ENCODE measurements at regions not wholly inside any gene's neighbourhood (a gene's known extent, or its start where the extent isn't known, plus 50 kb on each side); places are given as distances from the start of the nearest gene placed in this dataset.

DNA sequence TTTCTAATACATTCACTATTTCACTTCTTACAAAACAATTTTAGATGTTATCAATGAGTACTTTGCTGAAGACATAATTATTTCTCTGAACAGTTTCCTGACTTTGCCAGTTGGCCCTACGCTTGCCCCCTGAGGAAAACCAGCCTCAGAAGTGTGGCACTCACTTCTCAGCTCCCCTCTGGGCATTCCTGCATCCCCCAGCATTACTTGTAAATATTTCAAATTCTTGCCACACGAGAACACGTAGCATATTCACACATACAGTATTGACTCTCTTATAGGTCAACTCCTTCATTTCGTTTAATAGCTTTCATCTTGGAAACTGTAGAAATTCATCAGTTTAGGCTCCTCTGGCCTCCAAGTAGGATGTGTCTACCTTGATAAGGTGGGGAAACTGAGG, 65.2 kb downstream of the OTX2 start:
- Histone ChIP-seq H3K36me3 (no peaks in the 10 kb centered on the region), H3K27ac (replicated peaks) (no peak overlapping the region), H3K27me3 (ENCODE audit: low read depth) (peaks cover 59% of the 10 kb centered on the region), H3K4me1 (no peaks in the 10 kb centered on the region), H3K4me3 (no peak overlapping the region), H3K9me3 (replicated peaks) (no peaks in the 10 kb centered on the region)
- TF ChIP-seq CTCF (IDR thresholded peaks at IDR 0.05; ENCODE audit: borderline replicate concordance) = no peak
- DNase-seq = no peak
- intact Hi-C loops (cut with micrococcal nuclease) = no loop called here

- H3K4me1 ChIP-seq = no peaks in the 10 kb centered on the region
- intact Hi-C loops (cut with micrococcal nuclease) = no loop called here
- DNase-seq = no peak
- H3K36me3 ChIP-seq = no peaks in the 10 kb centered on the region
- H3K27ac ChIP-seq (replicated peaks) = no peak overlapping the region
- no peaks in the 10 kb centered on the region for H3K9me3 ChIP-seq (replicated peaks)
- peaks cover 48% of the 10 kb centered on the region for H3K27me3 ChIP-seq (ENCODE audit: low read depth)
- H3K4me3 ChIP-seq = no peak overlapping the region
- no peak for TF ChIP-seq CTCF (IDR thresholded peaks at IDR 0.05; ENCODE audit: borderline replicate concordance)
Observed at GRCh38 chr14:56744016-56744415, 66.3 kb downstream of the OTX2 start.

DNA sequence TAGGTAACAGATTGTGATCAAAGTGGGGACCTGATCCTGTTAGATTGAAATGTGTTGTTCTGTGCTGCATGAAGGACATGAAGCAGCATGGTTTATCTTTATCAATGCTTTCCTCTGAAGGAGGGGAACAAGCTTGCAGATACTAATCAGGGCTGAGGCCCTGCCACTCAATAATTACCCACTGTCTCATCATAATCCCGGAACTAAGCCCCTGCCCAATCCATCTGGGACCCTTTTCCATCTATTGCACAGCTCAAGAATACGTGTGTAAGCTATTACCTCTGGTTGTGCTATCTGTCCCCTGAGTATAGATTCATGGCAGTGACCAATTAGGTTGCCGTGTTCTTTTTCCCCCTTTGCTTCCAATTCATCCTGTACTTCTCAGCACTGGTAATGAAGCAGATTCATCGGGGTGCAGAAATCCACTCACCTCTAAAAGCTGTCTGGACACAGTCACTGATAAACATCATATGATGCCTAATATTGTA, 67.8 kb downstream of the OTX2 start:
- Histone ChIP-seq H3K4me3 (no peak overlapping the region), H3K27me3 (ENCODE audit: low read depth) (peaks cover 44% of the 10 kb centered on the region), H3K9me3 (replicated peaks) (no peaks in the 10 kb centered on the region), H3K36me3 (no peaks in the 10 kb centered on the region), H3K27ac (replicated peaks) (no peak overlapping the region), H3K4me1 (no peaks in the 10 kb centered on the region)
- no peak for TF ChIP-seq CTCF (IDR thresholded peaks at IDR 0.05; ENCODE audit: borderline replicate concordance)
- intact Hi-C loops (cut with micrococcal nuclease) = no loop called here
- DNase-seq = no peak

DNA sequence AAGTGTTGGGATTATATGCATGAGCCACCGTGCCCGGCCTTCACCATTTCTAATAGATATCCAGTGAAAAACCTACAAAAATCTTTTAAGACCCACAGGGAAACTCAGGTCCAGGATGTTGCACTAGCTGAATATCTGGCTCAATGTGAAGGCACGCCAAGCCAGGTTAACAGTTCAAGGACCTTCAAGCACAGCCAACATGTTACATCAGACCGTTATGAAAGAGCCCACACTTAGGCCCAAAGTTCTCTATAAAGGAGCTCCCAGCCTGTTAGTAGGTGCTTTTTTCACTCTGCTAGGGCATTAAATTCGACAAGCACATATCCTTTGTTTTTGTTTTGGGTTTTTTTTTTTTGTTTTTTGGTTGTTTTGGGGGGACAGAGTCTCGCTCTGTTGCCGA, 69.0 kb downstream of the OTX2 start:
- intact Hi-C loops (cut with micrococcal nuclease) = no loop called here
- no peaks in the 10 kb centered on the region for H3K36me3 ChIP-seq
- H3K4me1 ChIP-seq = no peaks in the 10 kb centered on the region
- no peaks in the 10 kb centered on the region for H3K9me3 ChIP-seq (replicated peaks)
- no peak for TF ChIP-seq CTCF (IDR thresholded peaks at IDR 0.05; ENCODE audit: borderline replicate concordance)
- no peak for DNase-seq
- H3K27me3 ChIP-seq (ENCODE audit: low read depth) = peaks cover 35% of the 10 kb centered on the region
- no peak overlapping the region for H3K4me3 ChIP-seq
- H3K27ac ChIP-seq (replicated peaks) = no peak overlapping the region

- no peak for TF ChIP-seq CTCF (IDR thresholded peaks at IDR 0.05; ENCODE audit: borderline replicate concordance)
- no peaks in the 10 kb centered on the region for H3K9me3 ChIP-seq (replicated peaks)
- DNase-seq = no peak
- no peaks in the 10 kb centered on the region for H3K4me1 ChIP-seq
- peaks cover 25% of the 10 kb centered on the region for H3K27me3 ChIP-seq (ENCODE audit: low read depth)
- no peak overlapping the region for H3K4me3 ChIP-seq
- no peaks in the 10 kb centered on the region for H3K36me3 ChIP-seq
- intact Hi-C loops (cut with micrococcal nuclease) = no loop called here
- no peak overlapping the region for H3K27ac ChIP-seq (replicated peaks)
Observed at GRCh38 chr14:56738020-56738419, 72.3 kb downstream of the OTX2 start.

GRCh38 chr14:56733396-56733795, 76.9 kb downstream of the OTX2 start:
- no peaks in the 10 kb centered on the region for H3K4me1 ChIP-seq
- H3K4me3 ChIP-seq = no peak overlapping the region
- H3K27me3 ChIP-seq (ENCODE audit: low read depth) = peaks cover 65% of the 10 kb centered on the region
- intact Hi-C loops (cut with micrococcal nuclease) = no loop called here
- H3K9me3 ChIP-seq (replicated peaks) = no peaks in the 10 kb centered on the region
- no peak for TF ChIP-seq CTCF (IDR thresholded peaks at IDR 0.05; ENCODE audit: borderline replicate concordance)
- no peak for DNase-seq
- H3K27ac ChIP-seq (replicated peaks) = no peak overlapping the region
- H3K36me3 ChIP-seq = no peaks in the 10 kb centered on the region

Measured in left ventricle myocardium inferior (tissue), 1 donor.